Neural cell (in vitro differentiated cells): ENCODE measurements at regions not wholly inside any gene's neighbourhood (a gene's known extent, or its start where the extent isn't known, plus 50 kb on each side); places are given as distances from the start of the nearest gene placed in this dataset.

ENCODE experiments used
- H2AFZ ChIP-seq: fragments of 200-600, 300-800 bp; sonication (generic), shearing (Covaris generic); 2 replicates; pipeline ENCODE4 v1.6.0; 2014; ENCODE audit warnings: low read depth, mild to moderate bottlenecking, antibody characterized with exemption, low read length, moderate library complexity
- H3F3A ChIP-seq: fragments of 200-600 bp; shearing (Covaris generic); 2 replicates; pipeline ENCODE4 v1.6.1; 2016; ENCODE audit warnings: mild to moderate bottlenecking, moderate library complexity, mixed read lengths, antibody characterized with exemption, low read length; ENCODE audit not compliant: insufficient read depth, poor library complexity, severe bottlenecking
- H3K27ac ChIP-seq: fragments of 200-600, 300-800 bp; sonication (generic), shearing (Covaris generic); 2 replicates; pipeline ENCODE4 v1.5.1; 2014; ENCODE audit warnings: mild to moderate bottlenecking, low read length, moderate library complexity
- H3K27me3 ChIP-seq: fragments of 300-800, 200-600 bp; sonication (generic), shearing (Covaris generic); 2 replicates; pipeline ENCODE4 v1.6.0; 2014; ENCODE audit warnings: mild to moderate bottlenecking, low read depth, low read length, moderate library complexity; ENCODE audit not compliant: insufficient read depth
- H3K36me3 ChIP-seq: fragments of 300-800, 200-600 bp; sonication (generic), shearing (Covaris generic); 2 replicates; pipeline ENCODE4 v1.5.1; 2014; ENCODE audit warnings: mild to moderate bottlenecking, antibody characterized with exemption, low read length, moderate library complexity; ENCODE audit not compliant: insufficient read depth
- H3K4me2 ChIP-seq: fragments of 300-800, 200-600 bp; sonication (generic), shearing (Covaris generic); 2 replicates; pipeline ENCODE4 v1.6.0; 2014; ENCODE audit warnings: mild to moderate bottlenecking, low read length
- H3K4me3 ChIP-seq: fragments of 300-800, 200-600 bp; sonication (generic), shearing (Covaris generic); 2 replicates; pipeline ENCODE4 v1.5.1; 2014; ENCODE audit warnings: mild to moderate bottlenecking, low read length, moderate library complexity
- H3K79me2 ChIP-seq: fragments of 200-600 bp; shearing (Covaris generic); replicated peaks from 2 replicates; pipeline ENCODE4 v1.6.0; 2014; ENCODE audit warnings: mild to moderate bottlenecking, low read length, moderate library complexity; ENCODE audit not compliant: insufficient read depth
- H3K9ac ChIP-seq: fragments of 300-800, 200-600 bp; sonication (generic), shearing (Covaris generic); 2 replicates; pipeline ENCODE4 v1.6.1; 2016; ENCODE audit warnings: mild to moderate bottlenecking, low read length, mixed read lengths
- H3K9me2 ChIP-seq: fragments of 200-600 bp; shearing (Covaris generic); 2 replicates; pipeline ENCODE4 v1.6.1; 2016; ENCODE audit warnings: mild to moderate bottlenecking, low read length, mixed read lengths; ENCODE audit not compliant: insufficient read depth
- H3K9me3 ChIP-seq: fragments of 200-600, 300-800 bp; sonication (generic), shearing (Covaris generic); 2 replicates; pipeline ENCODE4 v1.6.1; 2016; ENCODE audit warnings: mild to moderate bottlenecking, mixed run types, low read length, moderate library complexity, mixed read lengths
- H4K20me1 ChIP-seq: fragments of 200-600 bp; shearing (Covaris generic); 2 replicates; pipeline ENCODE4 v1.6.1; 2016; ENCODE audit warnings: mild to moderate bottlenecking, mixed run types; ENCODE audit not compliant: insufficient read depth
- EP300 ChIP-seq: fragments of 450-650 bp; conservative IDR thresholded peaks from 2 replicates; pipeline ENCODE4 v1.6.1; 2014; ENCODE audit warnings: antibody characterized with exemption, mild to moderate bottlenecking, moderate library complexity; ENCODE audit not compliant: poor library complexity, severe bottlenecking
- EZH2 ChIP-seq: fragments of 200-600, 300-800 bp; shearing (Covaris generic), sonication (generic); IDR thresholded peaks from 2 replicates; pipeline ENCODE4 v1.6.1; 2014; ENCODE audit warnings: antibody characterized with exemption, low read length, borderline replicate concordance, mild to moderate bottlenecking; ENCODE audit not compliant: insufficient read depth, poor library complexity, severe bottlenecking
- MXI1 ChIP-seq: fragments of 450-650 bp; conservative IDR thresholded peaks from 2 replicates; pipeline ENCODE4 v1.6.1; 2014; ENCODE audit warnings: antibody characterized with exemption, mild to moderate bottlenecking; ENCODE audit not compliant: poor library complexity, severe bottlenecking
- POLR2AphosphoS5 ChIP-seq: IDR thresholded peaks from 2 replicates; pipeline ENCODE4 v1.6.1; 2012
- RAD21 ChIP-seq: fragments of 450-650 bp; conservative IDR thresholded peaks from 2 replicates; pipeline ENCODE4 v1.6.1; 2014; ENCODE audit warnings: antibody characterized with exemption, mild to moderate bottlenecking, moderate library complexity
- SMC3 ChIP-seq: fragments of 450-650 bp; conservative IDR thresholded peaks from 2 replicates; pipeline ENCODE4 v1.6.1; 2014; ENCODE audit warnings: antibody characterized with exemption, mild to moderate bottlenecking, moderate library complexity; ENCODE audit not compliant: poor library complexity
- TAF1 ChIP-seq: IDR thresholded peaks from 2 replicates; pipeline ENCODE4 v1.6.1; 2012; ENCODE audit warnings: low read depth
- TF ChIP-seq, protein P1 (sequence below): IDR thresholded peaks from 2 replicates; pipeline ENCODE4 v1.6.1; 2012; ENCODE audit warnings: borderline replicate concordance
- TF ChIP-seq, protein P2 (sequence below): fragments of 450-650 bp; IDR thresholded peaks from 2 replicates; pipeline ENCODE4 v1.5.1; 2014; ENCODE audit warnings: antibody characterized with exemption, mild to moderate bottlenecking, moderate library complexity; ENCODE audit not compliant: poor library complexity, severe bottlenecking

GRCh38 chr21:18620436-18620835 is 216.9 kb upstream of the TMPRSS15 start:
- Histone ChIP-seq H2AFZ (no peak overlapping the region), H3F3A (no peaks in the 10 kb centered on the region), H3K4me3 (no peak overlapping the region), H3K9me2 (no peaks in the 10 kb centered on the region), H3K36me3 (no peaks in the 10 kb centered on the region), H4K20me1 (no peaks in the 10 kb centered on the region), H3K27me3 (no peaks in the 10 kb centered on the region), H3K4me2 (no peak overlapping the region), H3K9ac (no peak overlapping the region), H3K79me2 (no peaks in the 10 kb centered on the region), H3K27ac (no peak overlapping the region), H3K9me3 (no peaks in the 10 kb centered on the region)
- TF ChIP-seq POLR2AphosphoS5 (no peak), EZH2 (no peak), SMC3 (no peak), MXI1 (no peak), TAF1 (no peak), RAD21 (no peak), EP300 (no peak)
- TF ChIP-seq, protein P1, sequence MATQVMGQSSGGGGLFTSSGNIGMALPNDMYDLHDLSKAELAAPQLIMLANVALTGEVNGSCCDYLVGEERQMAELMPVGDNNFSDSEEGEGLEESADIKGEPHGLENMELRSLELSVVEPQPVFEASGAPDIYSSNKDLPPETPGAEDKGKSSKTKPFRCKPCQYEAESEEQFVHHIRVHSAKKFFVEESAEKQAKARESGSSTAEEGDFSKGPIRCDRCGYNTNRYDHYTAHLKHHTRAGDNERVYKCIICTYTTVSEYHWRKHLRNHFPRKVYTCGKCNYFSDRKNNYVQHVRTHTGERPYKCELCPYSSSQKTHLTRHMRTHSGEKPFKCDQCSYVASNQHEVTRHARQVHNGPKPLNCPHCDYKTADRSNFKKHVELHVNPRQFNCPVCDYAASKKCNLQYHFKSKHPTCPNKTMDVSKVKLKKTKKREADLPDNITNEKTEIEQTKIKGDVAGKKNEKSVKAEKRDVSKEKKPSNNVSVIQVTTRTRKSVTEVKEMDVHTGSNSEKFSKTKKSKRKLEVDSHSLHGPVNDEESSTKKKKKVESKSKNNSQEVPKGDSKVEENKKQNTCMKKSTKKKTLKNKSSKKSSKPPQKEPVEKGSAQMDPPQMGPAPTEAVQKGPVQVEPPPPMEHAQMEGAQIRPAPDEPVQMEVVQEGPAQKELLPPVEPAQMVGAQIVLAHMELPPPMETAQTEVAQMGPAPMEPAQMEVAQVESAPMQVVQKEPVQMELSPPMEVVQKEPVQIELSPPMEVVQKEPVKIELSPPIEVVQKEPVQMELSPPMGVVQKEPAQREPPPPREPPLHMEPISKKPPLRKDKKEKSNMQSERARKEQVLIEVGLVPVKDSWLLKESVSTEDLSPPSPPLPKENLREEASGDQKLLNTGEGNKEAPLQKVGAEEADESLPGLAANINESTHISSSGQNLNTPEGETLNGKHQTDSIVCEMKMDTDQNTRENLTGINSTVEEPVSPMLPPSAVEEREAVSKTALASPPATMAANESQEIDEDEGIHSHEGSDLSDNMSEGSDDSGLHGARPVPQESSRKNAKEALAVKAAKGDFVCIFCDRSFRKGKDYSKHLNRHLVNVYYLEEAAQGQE, result no peak
- TF ChIP-seq, protein P2, sequence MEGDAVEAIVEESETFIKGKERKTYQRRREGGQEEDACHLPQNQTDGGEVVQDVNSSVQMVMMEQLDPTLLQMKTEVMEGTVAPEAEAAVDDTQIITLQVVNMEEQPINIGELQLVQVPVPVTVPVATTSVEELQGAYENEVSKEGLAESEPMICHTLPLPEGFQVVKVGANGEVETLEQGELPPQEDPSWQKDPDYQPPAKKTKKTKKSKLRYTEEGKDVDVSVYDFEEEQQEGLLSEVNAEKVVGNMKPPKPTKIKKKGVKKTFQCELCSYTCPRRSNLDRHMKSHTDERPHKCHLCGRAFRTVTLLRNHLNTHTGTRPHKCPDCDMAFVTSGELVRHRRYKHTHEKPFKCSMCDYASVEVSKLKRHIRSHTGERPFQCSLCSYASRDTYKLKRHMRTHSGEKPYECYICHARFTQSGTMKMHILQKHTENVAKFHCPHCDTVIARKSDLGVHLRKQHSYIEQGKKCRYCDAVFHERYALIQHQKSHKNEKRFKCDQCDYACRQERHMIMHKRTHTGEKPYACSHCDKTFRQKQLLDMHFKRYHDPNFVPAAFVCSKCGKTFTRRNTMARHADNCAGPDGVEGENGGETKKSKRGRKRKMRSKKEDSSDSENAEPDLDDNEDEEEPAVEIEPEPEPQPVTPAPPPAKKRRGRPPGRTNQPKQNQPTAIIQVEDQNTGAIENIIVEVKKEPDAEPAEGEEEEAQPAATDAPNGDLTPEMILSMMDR, result no peak

DNA sequence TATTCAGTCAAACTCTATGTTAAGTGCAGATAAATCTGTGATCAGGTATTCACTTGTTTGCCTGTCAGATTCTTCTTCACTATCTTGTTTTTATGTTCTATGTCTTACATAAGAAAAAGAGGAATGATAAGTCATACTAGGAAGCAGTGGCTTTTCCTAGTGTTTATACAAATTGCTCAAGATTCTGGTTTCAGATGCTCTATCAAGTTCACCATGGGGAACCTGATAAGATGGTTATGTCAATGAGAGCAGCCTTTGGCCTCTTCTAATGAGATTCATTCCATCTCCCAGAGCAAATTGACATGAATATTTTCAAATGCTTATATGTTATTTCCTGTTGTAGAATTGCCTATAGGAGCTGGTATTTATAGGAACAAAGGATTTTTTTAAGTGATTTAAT is 218.8 kb upstream of the TMPRSS15 start:
- H3K4me2 ChIP-seq, result no peak overlapping the region
- no peaks in the 10 kb centered on the region for H3K9me2 ChIP-seq
- H2AFZ ChIP-seq, result no peak overlapping the region
- no peaks in the 10 kb centered on the region for H3K27me3 ChIP-seq
- TF ChIP-seq EP300, result peak; percentile 65
- no peak for TF ChIP-seq RAD21
- TF ChIP-seq, protein P1, result peak; percentile 86
- peak; percentile 64 for TF ChIP-seq POLR2AphosphoS5
- no peak overlapping the region for H3K9ac ChIP-seq
- no peaks in the 10 kb centered on the region for H3F3A ChIP-seq
- H3K27ac ChIP-seq, result peak overlapping the region; percentile 63
- no peak overlapping the region for H3K4me3 ChIP-seq
- H3K9me3 ChIP-seq, result no peaks in the 10 kb centered on the region
- no peaks in the 10 kb centered on the region for H4K20me1 ChIP-seq
- H3K36me3 ChIP-seq, result no peaks in the 10 kb centered on the region
- no peaks in the 10 kb centered on the region for H3K79me2 ChIP-seq
